GM12878 (cell line): ENCODE measurements at regions not wholly inside any gene's neighbourhood (a gene's known extent, or its start where the extent isn't known, plus 50 kb on each side); places are given as distances from the start of the nearest gene placed in this dataset.

Experiments used
- ATAC-seq: fragments of 200-7000 bp; cut with Tn5 transposase; 3 replicates; pipeline ENCODE4 v1.9.1; 2020; ENCODE audit warnings: mild to moderate bottlenecking, moderate library complexity
- BruUV-seq: library from RNA; stranded (reverse); fragments of 400-500 nt; replicated peaks from 2 replicates; lab custom pipeline; 2021; lab: Mats Ljungman, UMichigan
- CTCF ChIA-PET: fragments of 300-600 bp; sonication (Branson Sonifier 250); formaldehyde crosslinking; extraction: SDS; loops from one replicate; lab custom pipeline; 2021; ENCODE audit warnings: inconsistent platforms; lab: Yijun Ruan, JAX
- POLR2A ChIA-PET: fragments of 350-600 bp; formaldehyde crosslinking; extraction: SDS; loops from one replicate; lab custom pipeline; 2021; ENCODE audit warnings: inconsistent platforms; lab: Charles Lee
- RAD21 ChIA-PET: fragments of 300-600 bp; sonication (Branson Sonifier 250); formaldehyde crosslinking; loops from one replicate; lab custom pipeline; 2023; ENCODE audit warnings: antibody characterized with exemption; ENCODE audit not compliant: unreplicated experiment; lab: Charles Lee
- SMC1A ChIA-PET: fragments of 300-600 bp; sonication (Branson Sonifier 250); formaldehyde crosslinking; loops from one replicate; lab custom pipeline; 2023; ENCODE audit not compliant: unreplicated experiment, uncharacterized antibody; lab: Charles Lee
- DNase-seq: peaks from one replicate; pipeline ENCODE4 v3.0.0-alpha.2; 2011; ENCODE audit warnings: low read depth, low spot score
- FAIRE-seq: peaks from 3 replicates; lab custom pipeline; 2011; peaks lifted over from hg19 to GRCh38; lab: Jason Lieb, UNC
- H2AFZ ChIP-seq: 2 replicates; pipeline ENCODE4 v1.6.0; 2011; ENCODE audit warnings: low read depth, low read length, control low read depth; ENCODE audit not compliant: control insufficient read depth
- H3K27ac ChIP-seq: 2 replicates; pipeline ENCODE4 v1.5.1; 2011; ENCODE audit warnings: control low read depth; ENCODE audit not compliant: control insufficient read depth, insufficient read depth
- H3K27me3 ChIP-seq, 2 experiments: replicated peaks in 1 of 2; 2 replicates each; pipeline versions ENCODE4 v1.6.0 to v1.6.1; 2011; ENCODE audit warnings: low read length in 1 of 2; ENCODE audit not compliant: control insufficient read depth in 2 of 2, insufficient read depth in 2 of 2
- H3K36me3 ChIP-seq, 2 experiments: 2 replicates each; pipeline ENCODE4 v1.5.1; 2011; ENCODE audit warnings: low read length in 1 of 2; ENCODE audit not compliant: control insufficient read depth in 2 of 2, insufficient read depth in 2 of 2
- H3K4me1 ChIP-seq: 2 replicates; pipeline ENCODE4 v1.6.1; 2011; ENCODE audit warnings: mild to moderate bottlenecking, low read length, moderate library complexity, mixed read lengths; ENCODE audit not compliant: control insufficient read depth, insufficient read depth
- H3K4me2 ChIP-seq: 2 replicates; pipeline ENCODE4 v1.6.0; 2011; ENCODE audit warnings: control low read depth; ENCODE audit not compliant: control insufficient read depth, insufficient read depth
- H3K4me3 ChIP-seq: fragments of 200-600 bp; sonication (generic); 2 replicates; pipeline ENCODE4 v1.5.1; 2016
- H3K79me2 ChIP-seq: 2 replicates; pipeline ENCODE4 v1.6.0; 2011; ENCODE audit warnings: low read length; ENCODE audit not compliant: control insufficient read depth, insufficient read depth
- H3K9ac ChIP-seq: 2 replicates; pipeline ENCODE4 v1.8.0; 2011; ENCODE audit warnings: low read length, control low read depth, mixed read lengths; ENCODE audit not compliant: control insufficient read depth, insufficient read depth
- H3K9me3 ChIP-seq: replicated peaks from 3 replicates; pipeline ENCODE4 v1.5.1; 2011; ENCODE audit warnings: mild to moderate bottlenecking, low read length; ENCODE audit not compliant: control insufficient read depth, insufficient read depth
- H4K20me1 ChIP-seq: 2 replicates; pipeline ENCODE4 v1.6.0; 2011; ENCODE audit not compliant: control insufficient read depth, insufficient read depth
- BHLHE40 ChIP-seq, 2 experiments: fragments of 450-650 bp in 1 of 2; IDR thresholded peaks; 2 replicates each; pipeline ENCODE4 v1.6.1; 2011 to 2017; ENCODE audit warnings: low read depth in 2 of 2, borderline replicate concordance in 1 of 2, improper control_type of control experiment in 1 of 2, low read length in 1 of 2, mild to moderate bottlenecking in 1 of 2
- CHD1 ChIP-seq: IDR thresholded peaks from 2 replicates; pipeline ENCODE4 v1.6.1; 2012; ENCODE audit warnings: low read depth, low read length, improper control_type of control experiment
- JUNB ChIP-seq: IDR thresholded peaks from 2 replicates; pipeline ENCODE4 v1.6.1; 2016; ENCODE audit warnings: antibody characterized with exemption, mild to moderate bottlenecking
- LARP7 ChIP-seq: fragments of 450-650 bp; IDR thresholded peaks from 2 replicates; pipeline ENCODE4 v1.6.1; 2017; ENCODE audit warnings: mild to moderate bottlenecking
- NFIC ChIP-seq: IDR thresholded peaks from 2 replicates; pipeline ENCODE4 v1.6.1; 2012; ENCODE audit warnings: low read depth, mild to moderate bottlenecking, inconsistent platforms, low read length, moderate library complexity
- NFXL1 ChIP-seq: fragments of 450-650 bp; IDR thresholded peaks from 2 replicates; pipeline ENCODE4 v1.6.1; 2017; ENCODE audit warnings: antibody characterized with exemption, mild to moderate bottlenecking, borderline replicate concordance
- POLR2AphosphoS5 ChIP-seq: IDR thresholded peaks from 2 replicates; pipeline ENCODE4 v1.6.1; 2011; ENCODE audit warnings: mild to moderate bottlenecking, low read length, inconsistent platforms
- STAT1 ChIP-seq: fragments of 450-650 bp; conservative IDR thresholded peaks from 2 replicates; pipeline ENCODE4 v1.6.1; 2014; ENCODE audit warnings: antibody characterized with exemption, mild to moderate bottlenecking
- WGBS: methylation state at CpG from one replicate; pipeline ENCODE4 v1.1.6; 2016; ENCODE audit warnings: low lambda C conversion rate; ENCODE audit not compliant: insufficient replicate concordance, insufficient coverage; ENCODE audit errors: missing lambda C conversion rate; 5-methylcytosine and 5-hydroxymethylcytosine counted together
- in situ Hi-C: fragments of 300-500 bp; cut with MboI; formaldehyde crosslinking; loops from 9 replicates; pipeline ENCODE4 v1.14.3; 2018; ENCODE audit warnings: mixed read lengths
- intact Hi-C: fragments of 100-400 bp; cut with micrococcal nuclease; formaldehyde crosslinking; loops from one replicate; pipeline ENCODE4 v1.14.2; 2022; ENCODE audit not compliant: unreplicated experiment
- TF ChIP-seq, protein P1 (sequence below): fragments of 450-650 bp; formaldehyde crosslinking; IDR thresholded peaks from 2 replicates; pipeline ENCODE4 v1.4.0; 2022; ENCODE audit warnings: mild to moderate bottlenecking, moderate library complexity

DNA sequence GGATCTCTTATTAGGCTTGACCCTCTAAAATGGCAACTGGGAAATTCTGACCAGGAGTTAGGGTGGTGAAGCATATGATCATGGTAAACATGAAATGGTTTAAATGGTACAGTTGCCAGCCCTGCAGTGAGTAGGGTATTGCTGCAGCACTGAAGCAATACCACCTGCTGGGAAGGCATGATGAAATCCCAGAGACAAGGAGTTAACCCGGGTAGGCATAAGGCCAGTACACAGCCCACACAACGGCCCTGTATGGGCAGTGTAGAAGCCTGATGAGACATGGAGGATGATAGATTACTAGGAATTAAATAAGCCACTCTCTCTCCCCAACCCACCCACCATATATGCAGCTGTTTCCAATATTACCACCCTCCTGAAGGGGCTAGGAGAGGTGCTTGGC is 197.4 kb upstream of the MOCS1 start:
- FAIRE-seq (no peak), DNase-seq (no peak), ATAC-seq (no peak)
- Histone ChIP-seq H2AFZ (no peak overlapping the region), H4K20me1 (no peaks in the 10 kb centered on the region), H3K27ac (no peak overlapping the region), H3K79me2 (no peaks in the 10 kb centered on the region), H3K4me3 (no peak overlapping the region), H3K4me2 (no peak overlapping the region), H3K4me1 (no peaks in the 10 kb centered on the region), H3K9me3 (no peaks in the 10 kb centered on the region; the same call in 2 of the 3 replicates), H3K9ac (no peak overlapping the region), H3K27me3 (no peaks in the 10 kb centered on the region), H3K36me3 (no peaks in the 10 kb centered on the region)
- SMC1A ChIA-PET = no interaction called here
- intact Hi-C loops (no loop called here), in situ Hi-C loops (no loop called here)
- POLR2A ChIA-PET = interaction anchor here (1.2 kb wide), 1 partner anchor 18 kb away, joined by 3 read pairs; no protein-coding TSS in a partner anchor
- no TSS peak for BruUV-seq
- CTCF ChIA-PET = no interaction called here
- TF ChIP-seq LARP7 (no peak), NFIC (no peak), STAT1 (no peak)
- TF ChIP-seq, protein P1, sequence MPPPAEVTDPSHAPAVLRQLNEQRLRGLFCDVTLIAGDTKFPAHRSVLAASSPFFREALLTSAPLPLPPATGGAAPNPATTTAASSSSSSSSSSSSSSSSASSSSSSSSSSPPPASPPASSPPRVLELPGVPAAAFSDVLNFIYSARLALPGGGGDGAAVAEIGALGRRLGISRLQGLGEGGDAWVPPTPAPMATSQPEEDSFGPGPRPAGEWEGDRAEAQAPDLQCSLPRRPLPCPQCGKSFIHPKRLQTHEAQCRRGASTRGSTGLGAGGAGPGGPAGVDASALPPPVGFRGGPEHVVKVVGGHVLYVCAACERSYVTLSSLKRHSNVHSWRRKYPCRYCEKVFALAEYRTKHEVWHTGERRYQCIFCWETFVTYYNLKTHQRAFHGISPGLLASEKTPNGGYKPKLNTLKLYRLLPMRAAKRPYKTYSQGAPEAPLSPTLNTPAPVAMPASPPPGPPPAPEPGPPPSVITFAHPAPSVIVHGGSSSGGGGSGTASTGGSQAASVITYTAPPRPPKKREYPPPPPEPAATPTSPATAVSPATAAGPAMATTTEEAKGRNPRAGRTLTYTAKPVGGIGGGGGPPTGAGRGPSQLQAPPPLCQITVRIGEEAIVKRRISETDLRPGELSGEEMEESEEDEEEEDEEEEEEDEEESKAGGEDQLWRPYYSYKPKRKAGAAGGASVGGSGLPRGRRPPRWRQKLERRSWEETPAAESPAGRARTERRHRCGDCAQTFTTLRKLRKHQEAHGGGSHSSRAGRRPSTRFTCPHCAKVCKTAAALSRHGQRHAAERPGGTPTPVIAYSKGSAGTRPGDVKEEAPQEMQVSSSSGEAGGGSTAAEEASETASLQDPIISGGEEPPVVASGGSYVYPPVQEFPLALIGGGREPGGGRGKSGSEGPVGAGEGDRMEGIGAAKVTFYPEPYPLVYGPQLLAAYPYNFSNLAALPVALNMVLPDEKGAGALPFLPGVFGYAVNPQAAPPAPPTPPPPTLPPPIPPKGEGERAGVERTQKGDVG (CRISPR knock-in tag) = no peak
- 15% methylated on average over 2 of the region's 2 CpGs for WGBS
- RAD21 ChIA-PET = no interaction called here

DNA sequence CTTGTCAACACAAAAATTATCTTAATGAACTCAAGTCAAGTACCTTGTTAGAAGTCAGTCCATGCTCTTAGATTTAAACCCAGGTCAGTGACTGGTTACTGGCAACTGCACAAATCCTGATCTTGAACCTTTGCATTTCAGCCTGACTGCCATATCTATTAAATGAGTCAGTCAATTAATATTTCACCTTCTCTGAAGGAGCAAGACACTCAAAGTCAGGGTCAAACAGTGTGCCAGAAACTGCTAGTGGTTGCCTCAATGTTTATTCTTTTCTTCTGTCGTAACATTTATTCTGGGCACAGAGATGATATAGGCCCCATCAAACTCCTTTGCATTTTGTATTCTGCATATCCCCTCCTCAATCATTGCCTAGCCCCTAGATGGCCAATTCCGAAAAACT is 193.9 kb upstream of the MOCS1 start:
- H3K4me3 ChIP-seq = no peak overlapping the region
- FAIRE-seq = no peak
- WGBS = 0% methylated on average over 2 of the region's 2 CpGs
- no peak overlapping the region for H3K27ac ChIP-seq
- BruUV-seq = no TSS peak
- TF ChIP-seq BHLHE40 (IDR thresholded peaks at IDR 0.05; ENCODE audit: borderline replicate concordance in 1 of 2, low read depth in 2 of 2, low read length in 1 of 2) (no peak), JUNB (no peak), CHD1 (no peak), POLR2AphosphoS5 (no peak), NFXL1 (no peak), STAT1 (no peak)
- TF ChIP-seq, all 136 proteins: peak for 0
- ATAC-seq (no peak), DNase-seq (no peak)
- RAD21 ChIA-PET = no interaction called here
- Histone ChIP-seq H4K20me1 (no peaks in the 10 kb centered on the region), H3K9ac (no peak overlapping the region), H3K4me2 (no peak overlapping the region), H2AFZ (no peak overlapping the region), H3K4me1 (no peaks in the 10 kb centered on the region), H3K27me3 (no peaks in the 10 kb centered on the region), H3K79me2 (no peaks in the 10 kb centered on the region), H3K36me3 (no peaks in the 10 kb centered on the region), H3K9me3 (no peaks in the 10 kb centered on the region)
- POLR2A ChIA-PET = interaction anchor here (1.2 kb wide), 1 partner anchor 18 kb away, joined by 3 read pairs; no protein-coding TSS in a partner anchor
- CTCF ChIA-PET = no interaction called here
- in situ Hi-C loops = no loop called here
- SMC1A ChIA-PET = interaction anchor here (1.1 to 2.3 kb wide), 2 partner anchors 9 to 11 kb away, joined by 3 to 9 read pairs; no protein-coding TSS in a partner anchor
- intact Hi-C loops = no loop called here
